Kidney (tissue), 13 donors: ENCODE measurements at regions not wholly inside any gene's neighbourhood (a gene's known extent, or its start where the extent isn't known, plus 50 kb on each side); places are given as distances from the start of the nearest gene placed in this dataset.
A peak's percentile ranks its signal among the peaks of the same experiment; 100 is the strongest.

Experiments
- DNase-seq, 5 donors: peaks; one replicate each; pipeline ENCODE4 v3.0.0-alpha.2; 2013 to 2020
- FAIRE-seq: peaks from 2 replicates; lab custom pipeline; 2012; peaks lifted over from hg19 to GRCh38; lab: Jason Lieb, UNC
- H3K27ac ChIP-seq, 2 donors: one replicate each; pipeline ENCODE4 v1.7.0; 2013; ENCODE audit warnings: low read depth in 2 of 2, low read length in 2 of 2, inconsistent platforms in 1 of 2
- H3K27me3 ChIP-seq: one replicate; pipeline ENCODE4 v1.7.1; 2013; ENCODE audit warnings: low read length, inconsistent platforms; ENCODE audit not compliant: control insufficient read depth, insufficient read depth
- H3K36me3 ChIP-seq, 3 donors: one replicate each; pipeline versions ENCODE4 v1.7.0 to v1.7.1; 2013; ENCODE audit warnings: low read length in 3 of 3, control low read depth in 1 of 3, inconsistent platforms in 1 of 3; ENCODE audit not compliant: insufficient read depth in 3 of 3, control insufficient read depth in 2 of 3
- H3K4me1 ChIP-seq, 3 donors: one replicate each; pipeline versions ENCODE4 v1.7.0 to v1.7.1; 2013; ENCODE audit warnings: low read length in 3 of 3, inconsistent platforms in 1 of 3, low read depth in 1 of 3; ENCODE audit not compliant: control insufficient read depth in 2 of 3, insufficient read depth in 2 of 3
- H3K4me3 ChIP-seq, 3 donors: one replicate each; pipeline versions ENCODE4 v1.7.0 to v1.8.1; 2013; ENCODE audit warnings: low read length in 3 of 3, control low read depth in 1 of 3, inconsistent platforms in 1 of 3
- H3K9ac ChIP-seq, 3 donors: one replicate each; pipeline versions ENCODE4 v1.7.0 to v1.7.1; 2013; ENCODE audit warnings: low read length in 3 of 3, control low read depth in 1 of 3, inconsistent platforms in 1 of 3
- H3K9me3 ChIP-seq, 3 donors: one replicate each; pipeline versions ENCODE4 v1.7.0 to v1.7.1; 2013; ENCODE audit warnings: low read length in 3 of 3, control low read depth in 1 of 3, inconsistent platforms in 1 of 3; ENCODE audit not compliant: control insufficient read depth in 2 of 3, insufficient read depth in 1 of 3
- intact Hi-C: fragments of 100-400 bp; cut with DNase I; formaldehyde crosslinking; loops from one replicate; pipeline ENCODE4 v1.11.1; 2022
- TF ChIP-seq, protein P1 (sequence below): IDR thresholded peaks from 3 replicates; pipeline ENCODE4 v1.5.1; 2012; ENCODE audit warnings: mild to moderate bottlenecking, moderate library complexity, borderline replicate concordance; ENCODE audit not compliant: insufficient read depth; ENCODE audit errors: extremely low read depth
- donor health status: control.
- donor health status: control.
- donor health status: control.
- donor health status: control.
- donor health status: control.
- donor health status: DM: yes; HTN: yes; CAD: no.
- donor health status: Normal renal cell carcinoma (clear cell type).

DNA sequence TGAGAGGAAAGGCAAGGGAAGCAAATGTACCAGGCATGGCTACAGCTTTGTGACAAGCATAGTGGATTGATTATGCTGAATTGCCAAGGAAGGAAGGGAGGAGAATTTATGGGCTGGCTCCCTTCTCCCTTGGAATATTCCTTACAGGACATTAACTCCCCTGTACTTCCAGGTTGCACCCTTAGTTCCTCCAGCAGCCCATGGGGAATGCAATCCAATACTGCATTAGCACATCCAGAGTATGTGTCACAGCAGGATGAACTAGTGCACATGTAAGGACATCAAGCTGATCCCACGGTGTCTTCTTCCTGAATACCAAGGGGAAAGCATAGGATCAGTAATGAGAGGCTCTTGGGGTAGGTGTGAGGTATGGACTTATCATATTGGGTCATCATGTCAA, 390.7 kb upstream of the POU3F2 start:
- intact Hi-C loops: no loop called here
- no peak overlapping the region for H3K9ac ChIP-seq
- no peaks in the 10 kb centered on the region for H3K9me3 ChIP-seq
- no peak overlapping the region for H3K27ac ChIP-seq
- peak in 1 of 5 donors; percentile 1 for DNase-seq
- TF ChIP-seq, protein P1, sequence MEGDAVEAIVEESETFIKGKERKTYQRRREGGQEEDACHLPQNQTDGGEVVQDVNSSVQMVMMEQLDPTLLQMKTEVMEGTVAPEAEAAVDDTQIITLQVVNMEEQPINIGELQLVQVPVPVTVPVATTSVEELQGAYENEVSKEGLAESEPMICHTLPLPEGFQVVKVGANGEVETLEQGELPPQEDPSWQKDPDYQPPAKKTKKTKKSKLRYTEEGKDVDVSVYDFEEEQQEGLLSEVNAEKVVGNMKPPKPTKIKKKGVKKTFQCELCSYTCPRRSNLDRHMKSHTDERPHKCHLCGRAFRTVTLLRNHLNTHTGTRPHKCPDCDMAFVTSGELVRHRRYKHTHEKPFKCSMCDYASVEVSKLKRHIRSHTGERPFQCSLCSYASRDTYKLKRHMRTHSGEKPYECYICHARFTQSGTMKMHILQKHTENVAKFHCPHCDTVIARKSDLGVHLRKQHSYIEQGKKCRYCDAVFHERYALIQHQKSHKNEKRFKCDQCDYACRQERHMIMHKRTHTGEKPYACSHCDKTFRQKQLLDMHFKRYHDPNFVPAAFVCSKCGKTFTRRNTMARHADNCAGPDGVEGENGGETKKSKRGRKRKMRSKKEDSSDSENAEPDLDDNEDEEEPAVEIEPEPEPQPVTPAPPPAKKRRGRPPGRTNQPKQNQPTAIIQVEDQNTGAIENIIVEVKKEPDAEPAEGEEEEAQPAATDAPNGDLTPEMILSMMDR: no peak
- no peaks in the 10 kb centered on the region for H3K4me1 ChIP-seq
- H3K4me3 ChIP-seq: no peak overlapping the region
- no peaks in the 10 kb centered on the region for H3K27me3 ChIP-seq
- H3K36me3 ChIP-seq: no peaks in the 10 kb centered on the region
- FAIRE-seq: no peak

DNA sequence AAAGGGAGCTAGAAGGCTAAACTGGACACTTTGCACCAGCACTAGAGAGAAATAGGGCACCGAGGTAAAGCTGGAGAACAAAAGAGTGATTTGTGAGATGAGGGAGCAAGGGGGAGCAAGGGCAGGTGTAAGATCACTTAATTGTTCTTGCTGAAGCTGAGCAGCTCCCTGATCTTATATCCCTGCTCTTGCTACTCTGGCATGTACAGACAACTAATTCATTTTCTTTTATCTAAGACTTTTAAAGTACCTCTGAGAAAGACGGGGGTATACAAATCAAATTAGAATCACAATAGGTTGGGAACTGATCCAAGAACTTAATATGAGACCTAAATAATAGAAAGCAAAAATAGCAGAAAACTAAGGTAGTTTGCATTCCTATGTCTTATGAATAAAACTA, 381.7 kb upstream of the POU3F2 start:
- Histone ChIP-seq H3K4me3 (no peak overlapping the region), H3K36me3 (no peaks in the 10 kb centered on the region), H3K27ac (no peak overlapping the region), H3K27me3 (no peaks in the 10 kb centered on the region), H3K9ac (no peak overlapping the region), H3K4me1 (no peaks in the 10 kb centered on the region), H3K9me3 (no peaks in the 10 kb centered on the region)
- intact Hi-C loops: no loop called here
- FAIRE-seq: no peak
- TF ChIP-seq, protein P1: no peak
- DNase-seq: peak in 1 of 5 donors; percentile 4

DNA sequence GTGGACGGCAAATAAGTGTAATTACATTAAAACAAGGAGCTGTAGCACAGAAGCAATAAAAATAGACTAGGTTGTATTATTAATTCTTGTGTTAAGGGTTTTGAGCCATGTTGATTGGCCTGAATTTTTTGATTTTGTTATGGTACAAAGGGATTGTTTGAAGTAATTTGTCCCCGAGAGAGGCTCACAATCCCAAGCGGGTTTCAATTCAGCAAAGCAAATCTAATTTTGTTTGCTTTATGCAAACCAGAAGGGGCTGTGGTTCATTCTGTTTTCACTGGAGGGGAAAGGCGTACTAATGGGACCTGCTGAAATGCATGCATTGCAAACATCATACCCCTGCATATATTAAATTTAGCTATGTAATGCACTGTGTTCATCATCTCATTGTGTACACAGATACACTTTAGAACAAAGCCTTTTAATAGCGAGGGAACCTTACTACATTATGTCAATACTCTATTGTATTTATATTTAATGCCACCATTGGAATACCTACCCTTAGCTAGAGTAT, 379.5 kb upstream of the POU3F2 start:
- intact Hi-C loops: no loop called here
- no peaks in the 10 kb centered on the region for H3K9me3 ChIP-seq
- H3K27ac ChIP-seq: no peak overlapping the region
- DNase-seq (no peak), FAIRE-seq (no peak)
- no peaks in the 10 kb centered on the region for H3K36me3 ChIP-seq
- TF ChIP-seq, protein P1: no peak
- H3K27me3 ChIP-seq: no peaks in the 10 kb centered on the region
- no peaks in the 10 kb centered on the region for H3K4me1 ChIP-seq
- H3K4me3 ChIP-seq: no peak overlapping the region
- no peak overlapping the region for H3K9ac ChIP-seq

DNA sequence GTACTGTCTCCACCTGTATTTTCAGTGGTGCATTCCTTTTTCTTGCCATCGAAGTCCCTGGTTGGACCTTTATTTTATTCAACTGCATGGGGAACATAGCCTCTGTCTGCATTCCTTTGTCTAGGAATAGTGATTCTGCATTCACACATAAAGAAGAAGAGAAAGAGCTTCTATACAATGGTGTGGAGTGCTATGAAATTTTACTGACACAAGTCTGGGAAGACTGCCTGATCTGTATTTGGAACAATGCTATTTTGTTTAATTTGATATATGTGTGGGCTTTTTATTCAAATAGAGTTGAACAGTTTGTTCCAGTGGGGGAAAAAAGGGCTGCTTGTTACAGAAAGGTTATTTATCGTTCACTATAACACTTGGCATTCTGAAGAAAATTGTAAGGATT, 375.7 kb upstream of the POU3F2 start:
- Histone ChIP-seq H3K36me3 (no peaks in the 10 kb centered on the region), H3K9me3 (no peaks in the 10 kb centered on the region), H3K4me1 (no peaks in the 10 kb centered on the region), H3K27me3 (no peaks in the 10 kb centered on the region), H3K27ac (no peak overlapping the region), H3K9ac (no peak overlapping the region), H3K4me3 (no peak overlapping the region)
- intact Hi-C loops: no loop called here
- DNase-seq: no peak
- TF ChIP-seq, protein P1: no peak
- FAIRE-seq: no peak
